AG04449 (cell line): ENCODE measurements at regions not wholly inside any gene's neighbourhood (a gene's known extent, or its start where the extent isn't known, plus 50 kb on each side); places are given as distances from the start of the nearest gene placed in this dataset.
A peak's percentile ranks its signal among the peaks of the same experiment; 100 is the strongest.

Experiments used
- CTCF ChIA-PET: fragments of 350-600 bp; formaldehyde crosslinking; extraction: SDS; loops from one replicate; lab custom pipeline; 2021; ENCODE audit warnings: antibody characterized with exemption; lab: Yijun Ruan, JAX
- POLR2A ChIA-PET: fragments of 400-600, 350-600 bp; formaldehyde crosslinking; extraction: SDS; loops from one replicate; lab custom pipeline; 2020; ENCODE audit warnings: antibody characterized with exemption, inconsistent platforms; lab: Yijun Ruan, JAX
- DNase-seq: peaks from one replicate; pipeline ENCODE4 v3.0.0-alpha.2; 2010; ENCODE audit warnings: low read depth, low spot score
- H3K4me3 ChIP-seq: 2 replicates; pipeline ENCODE4 v1.5.1; 2011; ENCODE audit warnings: low read depth, mild to moderate bottlenecking, control low read depth, low read length
- TF ChIP-seq, protein P1 (sequence below): IDR thresholded peaks from one replicate; pipeline ENCODE4 v1.5.1; 2011; ENCODE audit warnings: mild to moderate bottlenecking, moderate library complexity, low read length, control low read depth, inconsistent platforms; ENCODE audit not compliant: insufficient read depth; ENCODE audit errors: missing control alignments

DNA sequence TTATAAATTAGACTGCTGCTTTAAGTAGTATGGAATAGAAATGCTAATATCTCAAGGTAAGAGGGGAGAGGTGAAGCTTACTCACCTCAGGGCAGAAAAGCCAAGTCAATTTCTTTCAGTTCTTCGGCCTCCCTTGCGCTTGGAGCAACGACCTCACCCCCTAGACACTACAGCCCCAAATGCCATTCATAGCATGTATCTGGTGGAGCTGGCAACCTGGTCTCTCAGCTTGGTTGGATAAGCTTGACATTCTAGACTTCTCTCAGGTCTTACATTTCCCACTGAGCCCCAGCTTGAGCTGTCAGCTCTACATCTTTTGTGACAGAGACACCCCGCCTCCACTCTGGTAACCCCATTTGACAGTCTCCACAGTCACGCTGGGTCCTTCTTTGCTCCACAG lies 154.9 kb downstream of the ZNF608 start:
- CTCF ChIA-PET, result interaction anchor here (1.6 kb wide), 1 partner anchor 8 kb away, joined by 6 read pairs; no protein-coding TSS in a partner anchor
- TF ChIP-seq, protein P1, sequence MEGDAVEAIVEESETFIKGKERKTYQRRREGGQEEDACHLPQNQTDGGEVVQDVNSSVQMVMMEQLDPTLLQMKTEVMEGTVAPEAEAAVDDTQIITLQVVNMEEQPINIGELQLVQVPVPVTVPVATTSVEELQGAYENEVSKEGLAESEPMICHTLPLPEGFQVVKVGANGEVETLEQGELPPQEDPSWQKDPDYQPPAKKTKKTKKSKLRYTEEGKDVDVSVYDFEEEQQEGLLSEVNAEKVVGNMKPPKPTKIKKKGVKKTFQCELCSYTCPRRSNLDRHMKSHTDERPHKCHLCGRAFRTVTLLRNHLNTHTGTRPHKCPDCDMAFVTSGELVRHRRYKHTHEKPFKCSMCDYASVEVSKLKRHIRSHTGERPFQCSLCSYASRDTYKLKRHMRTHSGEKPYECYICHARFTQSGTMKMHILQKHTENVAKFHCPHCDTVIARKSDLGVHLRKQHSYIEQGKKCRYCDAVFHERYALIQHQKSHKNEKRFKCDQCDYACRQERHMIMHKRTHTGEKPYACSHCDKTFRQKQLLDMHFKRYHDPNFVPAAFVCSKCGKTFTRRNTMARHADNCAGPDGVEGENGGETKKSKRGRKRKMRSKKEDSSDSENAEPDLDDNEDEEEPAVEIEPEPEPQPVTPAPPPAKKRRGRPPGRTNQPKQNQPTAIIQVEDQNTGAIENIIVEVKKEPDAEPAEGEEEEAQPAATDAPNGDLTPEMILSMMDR, result no peak
- DNase-seq, result no peak
- POLR2A ChIA-PET, result no interaction called here
- H3K4me3 ChIP-seq, result no peak overlapping the region

DNA sequence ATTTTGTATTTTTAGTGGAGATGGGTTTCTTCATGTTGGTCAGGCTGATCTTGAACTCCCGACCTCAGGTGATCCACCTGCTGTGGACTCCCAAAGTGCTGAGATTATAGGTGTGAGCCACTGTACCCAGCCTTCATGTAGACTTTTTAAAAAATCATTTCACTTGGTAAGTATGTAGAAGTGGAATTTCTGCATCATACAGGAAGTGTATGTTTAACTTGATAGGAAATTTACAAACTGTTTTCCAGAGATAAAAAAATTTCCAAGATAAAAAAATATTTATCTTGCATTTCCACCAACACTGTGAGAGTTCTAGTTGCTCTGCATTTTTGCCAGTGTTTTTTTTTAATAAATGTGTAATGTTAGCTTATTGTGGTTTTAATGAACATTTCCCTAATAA lies 155.8 kb downstream of the ZNF608 start:
- H3K4me3 ChIP-seq, result no peak overlapping the region
- POLR2A ChIA-PET, result no interaction called here

DNA sequence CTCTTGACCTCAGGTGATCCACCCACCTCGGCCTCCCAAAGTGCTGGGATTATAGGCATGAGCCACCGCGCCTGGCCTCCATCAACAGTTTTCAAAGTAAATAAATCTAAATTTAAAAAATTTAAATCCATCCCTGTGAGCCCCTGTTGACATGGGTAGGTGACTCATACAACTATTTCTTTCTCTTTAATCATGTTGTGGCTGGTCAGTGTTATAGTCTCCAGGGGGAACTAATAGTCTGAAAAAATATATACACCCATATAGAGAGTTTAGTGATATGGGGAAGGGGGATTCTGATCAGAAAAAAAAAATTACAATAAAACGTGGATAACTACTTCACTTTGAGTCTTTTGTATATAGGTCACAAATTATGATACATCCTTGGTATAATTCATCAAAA lies 159.2 kb downstream of the ZNF608 start:
- ChIA-PET CTCF (no interaction called here), POLR2A (no interaction called here)
- no peak for DNase-seq
- TF ChIP-seq, protein P1, result no peak
- no peak overlapping the region for H3K4me3 ChIP-seq

More for the DNA sequence above, 155.8 kb downstream of the ZNF608 start:
- DNase-seq, result no peak
- CTCF ChIA-PET, result interaction anchor here (1.6 kb wide), 1 partner anchor 9 kb away, joined by 6 read pairs; no protein-coding TSS in a partner anchor
- TF ChIP-seq, protein P1, result no peak

DNA sequence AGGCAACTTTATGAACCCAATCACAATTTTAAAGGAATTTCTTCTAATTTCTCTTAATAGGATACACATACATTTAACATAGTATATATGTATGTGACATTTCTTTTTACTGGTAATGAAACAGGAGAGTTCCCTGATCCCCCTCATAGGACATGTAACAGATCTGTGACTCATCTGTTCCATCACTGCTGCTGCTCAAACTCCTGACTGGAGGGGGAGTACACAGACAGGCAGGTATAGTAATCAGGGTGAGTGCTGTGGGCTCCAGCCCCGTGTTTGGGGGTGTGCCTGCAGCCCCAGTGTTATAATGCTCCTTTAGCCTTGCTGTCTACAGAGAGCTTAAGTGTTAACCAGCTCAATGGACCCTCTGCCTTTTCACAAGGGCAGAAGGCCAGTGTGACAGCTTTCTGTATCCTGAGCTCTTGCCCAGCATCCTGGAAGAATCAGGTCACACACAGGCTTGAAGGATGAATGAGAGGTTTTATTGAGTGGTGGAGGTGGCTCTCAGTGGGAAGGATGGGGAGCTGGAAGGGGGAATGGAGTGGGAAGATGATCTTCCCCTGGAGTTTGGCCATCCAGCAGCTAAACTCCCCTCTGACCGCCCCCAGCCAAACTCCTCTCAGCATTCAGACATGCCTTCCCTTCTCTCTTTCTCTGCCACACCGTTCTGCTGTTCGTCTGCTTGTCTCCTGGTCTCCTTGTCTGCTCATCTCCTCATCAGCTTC lies 161.3 kb downstream of the ZNF608 start:
- ChIA-PET CTCF (no interaction called here), POLR2A (no interaction called here)
- no peak for DNase-seq
- TF ChIP-seq, protein P1, result no peak
- no peak overlapping the region for H3K4me3 ChIP-seq

DNA sequence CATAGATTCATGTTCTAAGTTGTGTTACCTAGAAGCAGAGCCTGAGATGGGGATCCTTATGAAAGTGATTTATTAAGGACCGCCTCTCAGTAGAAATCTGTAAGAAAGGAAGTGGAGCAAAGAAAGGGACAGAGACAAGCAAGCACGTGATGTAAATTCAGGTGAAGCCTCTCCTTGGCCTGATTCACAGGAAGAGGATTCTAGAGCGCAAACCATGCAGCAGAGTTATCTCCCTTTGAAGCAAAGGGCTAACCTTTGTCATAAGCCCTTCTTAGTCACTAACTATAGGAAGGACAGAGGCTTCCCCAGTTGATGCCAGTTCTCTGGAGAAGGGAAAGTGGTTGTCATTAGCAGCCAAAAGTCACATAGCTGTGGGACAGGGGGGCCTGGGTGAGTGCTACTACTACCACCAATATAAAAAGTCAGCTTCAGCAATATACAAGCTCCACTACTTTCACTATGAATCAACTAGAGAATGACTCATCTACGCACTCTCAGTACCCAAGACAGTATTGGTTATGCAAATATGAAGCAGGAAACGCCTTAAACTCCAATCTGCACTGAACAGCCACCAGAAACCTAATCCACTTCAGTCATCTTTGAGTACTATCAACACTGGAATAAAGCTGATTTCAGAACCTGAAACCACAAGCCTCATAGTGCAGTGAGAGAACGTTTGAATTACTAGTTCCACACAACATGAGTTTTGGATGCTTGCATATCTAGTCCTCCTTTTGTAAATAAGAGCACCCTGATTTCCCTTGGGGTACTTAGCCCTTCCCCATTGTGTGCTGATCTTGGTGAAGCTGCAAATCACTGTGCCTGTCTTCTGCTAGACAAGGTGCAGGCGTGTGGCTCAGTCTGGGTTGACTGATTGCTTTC lies 162.7 kb downstream of the ZNF608 start:
- POLR2A ChIA-PET, result interaction anchor here (1.0 kb wide), 1 partner anchor 13 kb away, joined by 3 read pairs; no protein-coding TSS in a partner anchor
- DNase-seq, result peak; percentile 60
- TF ChIP-seq, protein P1, result no peak
- H3K4me3 ChIP-seq, result no peak overlapping the region
- CTCF ChIA-PET, result interaction anchor here (0.9 kb wide), 1 partner anchor 9 kb away, joined by 3 read pairs; no protein-coding TSS in a partner anchor

DNA sequence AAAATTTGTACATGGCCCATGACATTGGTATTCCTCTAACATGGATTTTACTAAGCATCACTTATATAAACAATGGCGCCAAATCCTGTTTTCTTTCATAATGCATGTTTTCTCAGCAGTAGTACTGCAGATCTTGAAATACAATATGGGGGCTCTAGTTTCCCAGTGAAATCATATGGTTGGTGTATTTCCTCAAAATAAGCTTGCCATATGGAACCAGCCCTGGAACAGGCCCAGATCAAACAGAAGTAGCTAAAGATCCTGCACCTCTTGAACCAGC lies 163.9 kb downstream of the ZNF608 start:
- no peak for DNase-seq
- H3K4me3 ChIP-seq, result no peak overlapping the region
- TF ChIP-seq, protein P1, result no peak
- ChIA-PET CTCF (no interaction called here), POLR2A (interaction anchor here (0.7 kb wide), 1 partner anchor 123 kb away, joined by 3 read pairs; no protein-coding TSS in a partner anchor)
